ENCODE measurements at regions not wholly inside any gene's neighbourhood (a gene's known extent, or its start where the extent isn't known, plus 50 kb on each side); places are given as distances from the start of the nearest gene placed in this dataset.

GRCh38 chr2:52563151-52563550 lies 1204.5 kb upstream of the CHAC2 start:
- no peak overlapping the region for H3K4me3 Mint-ChIP-seq
- no peak for DNase-seq
- no peaks in the 10 kb centered on the region for H3K4me1 Mint-ChIP-seq (ENCODE audit: low read depth)
- H3K36me3 Mint-ChIP-seq (ENCODE audit: low read depth): no peaks in the 10 kb centered on the region
- TF ChIP-seq CTCF (IDR thresholded peaks at IDR 0.05): no peak
- H3K9me3 Mint-ChIP-seq: peaks cover 6% of the 10 kb centered on the region; the same call in 1 of the 2 replicates
- H3K27ac Mint-ChIP-seq: no peak overlapping the region
- H3K27me3 Mint-ChIP-seq (ENCODE audit: insufficient read depth): no peaks in the 10 kb centered on the region; the same call in 1 of the 2 replicates

- Mint-ChIP-seq H3K27ac (no peak overlapping the region), H3K36me3 (ENCODE audit: low read depth) (no peaks in the 10 kb centered on the region), H3K4me1 (ENCODE audit: low read depth) (no peaks in the 10 kb centered on the region), H3K27me3 (ENCODE audit: insufficient read depth) (no peaks in the 10 kb centered on the region), H3K4me3 (no peak overlapping the region), H3K9me3 (peaks cover 6% of the 10 kb centered on the region; the same call in 1 of the 2 replicates)
- no peak for TF ChIP-seq CTCF (IDR thresholded peaks at IDR 0.05)
- DNase-seq: no peak
Observed at GRCh38 chr2:52558265-52558664, 1209.3 kb upstream of the CHAC2 start.

DNA sequence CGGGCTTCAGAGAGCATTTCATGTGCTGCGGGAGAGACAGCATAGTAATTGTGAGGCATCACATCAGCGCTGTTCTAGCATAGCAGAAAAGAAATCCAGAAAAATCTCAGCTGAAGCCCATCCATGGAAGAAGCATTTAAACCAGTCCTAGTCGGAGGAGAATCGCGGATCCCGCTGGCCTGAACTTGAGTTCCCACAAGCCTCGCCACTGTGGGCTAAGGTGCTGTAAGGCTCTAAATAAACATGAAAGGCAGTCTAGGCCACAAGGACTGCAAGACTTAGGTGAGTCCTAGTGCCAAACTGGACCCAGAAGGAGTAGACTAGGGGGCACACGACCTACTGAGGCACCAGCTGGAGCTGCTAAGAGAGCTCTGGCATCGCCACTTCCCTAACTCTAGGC lies 1225.3 kb upstream of the CHAC2 start:
- Mint-ChIP-seq H3K36me3 (ENCODE audit: low read depth) (0 out of 2 replicates have a peak, but pooled peaks cover 5% of the 10 kb centered on the region), H3K4me3 (no peak overlapping the region), H3K27me3 (ENCODE audit: insufficient read depth) (peaks cover 2% of the 10 kb centered on the region; the same call in 1 of the 2 replicates), H3K27ac (no peak overlapping the region), H3K9me3 (peaks cover 16% of the 10 kb centered on the region), H3K4me1 (ENCODE audit: low read depth) (peaks cover 19% of the 10 kb centered on the region)
- TF ChIP-seq CTCF (IDR thresholded peaks at IDR 0.05): no peak
- no peak for DNase-seq

DNA sequence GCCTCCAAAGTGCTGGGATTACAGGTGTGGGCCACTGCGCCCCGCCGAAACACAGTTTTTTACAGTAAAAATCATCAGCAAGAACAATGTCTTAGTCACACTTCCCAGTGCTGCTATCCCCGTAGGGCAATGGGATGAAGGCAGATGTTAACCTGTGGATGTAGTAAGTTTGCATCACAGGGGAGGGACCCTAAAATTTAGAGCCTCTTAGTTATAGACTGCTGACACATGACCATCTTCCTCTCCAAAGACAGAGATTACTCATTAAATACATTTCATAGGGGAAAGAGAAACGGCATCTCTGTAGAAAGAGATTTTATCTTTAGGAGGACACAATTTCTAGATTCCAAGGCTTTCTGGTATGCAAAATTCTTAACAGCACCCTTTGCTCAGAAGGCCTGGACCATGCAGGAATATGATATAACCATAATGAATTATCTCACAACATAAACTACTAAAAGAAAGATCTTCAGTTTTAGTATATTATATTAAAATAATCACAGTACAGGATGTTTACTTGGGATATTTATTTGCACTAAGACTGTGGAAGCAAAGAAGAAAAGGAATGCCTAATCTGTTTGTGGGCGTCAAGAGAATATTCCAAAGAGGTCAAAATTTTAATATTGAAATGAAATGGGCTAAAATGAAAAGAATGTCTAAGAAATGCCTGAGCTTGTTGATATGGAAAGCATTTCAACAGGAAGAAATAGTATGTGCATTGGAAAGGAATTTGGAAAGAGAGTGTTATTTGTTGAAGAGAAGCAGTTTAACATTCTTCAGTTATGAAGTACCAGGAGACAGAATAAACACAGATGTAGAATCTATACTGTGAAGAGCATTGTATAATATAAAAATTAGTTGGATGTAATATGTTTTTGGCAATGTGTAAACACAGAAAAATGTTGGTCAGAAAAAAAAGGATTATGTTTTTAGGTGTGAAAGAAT lies 1228.3 kb upstream of the CHAC2 start:
- no peaks in the 10 kb centered on the region; the same call in 1 of the 2 replicates for H3K36me3 Mint-ChIP-seq (ENCODE audit: low read depth)
- H3K4me3 Mint-ChIP-seq: peak overlapping the region; percentile 62
- peak; percentile 3 for DNase-seq
- peaks cover 2% of the 10 kb centered on the region; the same call in 1 of the 2 replicates for H3K27me3 Mint-ChIP-seq (ENCODE audit: insufficient read depth)
- TF ChIP-seq CTCF (IDR thresholded peaks at IDR 0.05): no peak
- 0 out of 2 replicates have a peak, but pooled peaks cover 3% of the 10 kb centered on the region for H3K9me3 Mint-ChIP-seq
- H3K27ac Mint-ChIP-seq: peak overlapping the region; percentile 64
- H3K4me1 Mint-ChIP-seq (ENCODE audit: low read depth): peaks cover 23% of the 10 kb centered on the region

- Mint-ChIP-seq H3K4me3 (no peak overlapping the region), H3K36me3 (ENCODE audit: low read depth) (no peaks in the 10 kb centered on the region; the same call in 1 of the 2 replicates), H3K27ac (no peak overlapping the region), H3K9me3 (no peaks in the 10 kb centered on the region), H3K27me3 (ENCODE audit: insufficient read depth) (no peaks in the 10 kb centered on the region), H3K4me1 (ENCODE audit: low read depth) (peaks cover 28% of the 10 kb centered on the region)
- no peak for TF ChIP-seq CTCF (IDR thresholded peaks at IDR 0.05)
- no peak for DNase-seq
Observed at GRCh38 chr2:52537588-52537987, 1230.0 kb upstream of the CHAC2 start.

Measured in HFFc6 (cell line).